ENCODE measurements at regions not wholly inside any gene's neighbourhood (a gene's known extent, or its start where the extent isn't known, plus 50 kb on each side); places are given as distances from the start of the nearest gene placed in this dataset.

GRCh38 chr3:181054538-181054937 lies 65.0 kb upstream of the DNAJC19 start:
- no peak for TF ChIP-seq CTCF (IDR thresholded peaks at IDR 0.05; ENCODE audit: low read length, missing control alignments)

GRCh38 chr3:181052256-181052655 lies 62.7 kb upstream of the DNAJC19 start:
- no peak overlapping the region for H3K4me3 ChIP-seq (replicated peaks; ENCODE audit: low read depth, low read length)
- no peak for TF ChIP-seq CTCF (IDR thresholded peaks at IDR 0.05; ENCODE audit: low read length, missing control alignments)
- peak; percentile 5 for DNase-seq (ENCODE audit: low read depth)

More at GRCh38 chr3:181054538-181054937, 65.0 kb upstream of the DNAJC19 start:
- H3K4me3 ChIP-seq (replicated peaks; ENCODE audit: low read depth, low read length): no peak overlapping the region
- DNase-seq (ENCODE audit: low read depth): no peak

GRCh38 chr3:181050738-181051137 lies 61.2 kb upstream of the DNAJC19 start:
- TF ChIP-seq CTCF (IDR thresholded peaks at IDR 0.05; ENCODE audit: low read length, missing control alignments): no peak
- no peak overlapping the region for H3K4me3 ChIP-seq (replicated peaks; ENCODE audit: low read depth, low read length)
- no peak for DNase-seq (ENCODE audit: low read depth)

GRCh38 chr3:181040030-181040429 lies 50.5 kb upstream of the DNAJC19 start:
- no peak for TF ChIP-seq CTCF (IDR thresholded peaks at IDR 0.05; ENCODE audit: low read length, missing control alignments)
- no peak for DNase-seq (ENCODE audit: low read depth)
- no peak overlapping the region for H3K4me3 ChIP-seq (replicated peaks; ENCODE audit: low read depth, low read length)
